GM18505 (cell line): ENCODE measurements at regions not wholly inside any gene's neighbourhood (a gene's known extent, or its start where the extent isn't known, plus 50 kb on each side); places are given as distances from the start of the nearest gene placed in this dataset.

Experiments used
- ATAC-seq: cut with Tn5 transposase; IDR thresholded peaks from one replicate; pipeline ENCODE4 v1.9.1; 2021; ENCODE audit not compliant: unreplicated experiment
- POLR2A ChIP-seq: IDR thresholded peaks from 4 replicates; pipeline ENCODE4 v1.6.1; 2011; ENCODE audit warnings: borderline replicate concordance; ENCODE audit not compliant: insufficient read depth, insufficient read length; ENCODE audit errors: extremely low read depth

DNA sequence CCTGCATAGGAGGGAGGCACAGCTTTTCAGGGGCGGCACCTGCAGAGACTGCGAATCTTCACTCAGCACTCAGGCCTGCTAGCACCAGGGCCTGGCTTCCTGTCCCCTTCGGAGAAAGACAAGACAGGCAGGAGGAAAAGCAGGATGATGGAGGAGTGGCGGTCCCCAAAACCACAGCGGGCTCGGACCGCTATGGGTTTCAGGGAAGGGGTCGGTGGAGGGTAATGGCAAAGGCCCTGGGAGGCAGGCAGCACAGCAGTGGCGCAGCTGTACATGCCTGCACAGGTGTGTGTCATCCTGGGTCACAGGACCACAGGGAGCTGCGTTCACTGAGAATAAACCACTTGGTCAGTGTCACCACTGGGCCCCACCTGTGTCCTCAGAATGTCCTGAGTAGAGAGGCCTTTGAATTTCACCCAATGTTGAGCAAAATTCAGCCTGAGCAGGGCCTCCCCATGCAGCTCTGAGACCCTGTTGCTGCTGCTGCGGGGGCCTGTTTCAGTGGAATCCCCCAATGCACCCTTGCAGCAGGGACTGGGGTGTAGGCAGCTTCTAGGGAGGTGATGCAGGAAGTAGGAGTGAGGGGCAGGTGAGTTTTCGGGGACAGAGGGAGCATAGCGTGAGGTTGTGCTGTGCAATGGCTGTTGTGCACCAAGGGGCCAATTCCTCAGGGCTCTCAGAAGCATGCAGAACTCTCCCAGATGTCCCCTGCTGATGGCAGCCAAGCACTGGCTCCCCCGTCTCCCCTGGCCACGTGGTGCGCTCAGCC, 90.6 kb upstream of the PPP2R2D start:
- no peak for TF ChIP-seq POLR2A
- ATAC-seq = no peak

DNA sequence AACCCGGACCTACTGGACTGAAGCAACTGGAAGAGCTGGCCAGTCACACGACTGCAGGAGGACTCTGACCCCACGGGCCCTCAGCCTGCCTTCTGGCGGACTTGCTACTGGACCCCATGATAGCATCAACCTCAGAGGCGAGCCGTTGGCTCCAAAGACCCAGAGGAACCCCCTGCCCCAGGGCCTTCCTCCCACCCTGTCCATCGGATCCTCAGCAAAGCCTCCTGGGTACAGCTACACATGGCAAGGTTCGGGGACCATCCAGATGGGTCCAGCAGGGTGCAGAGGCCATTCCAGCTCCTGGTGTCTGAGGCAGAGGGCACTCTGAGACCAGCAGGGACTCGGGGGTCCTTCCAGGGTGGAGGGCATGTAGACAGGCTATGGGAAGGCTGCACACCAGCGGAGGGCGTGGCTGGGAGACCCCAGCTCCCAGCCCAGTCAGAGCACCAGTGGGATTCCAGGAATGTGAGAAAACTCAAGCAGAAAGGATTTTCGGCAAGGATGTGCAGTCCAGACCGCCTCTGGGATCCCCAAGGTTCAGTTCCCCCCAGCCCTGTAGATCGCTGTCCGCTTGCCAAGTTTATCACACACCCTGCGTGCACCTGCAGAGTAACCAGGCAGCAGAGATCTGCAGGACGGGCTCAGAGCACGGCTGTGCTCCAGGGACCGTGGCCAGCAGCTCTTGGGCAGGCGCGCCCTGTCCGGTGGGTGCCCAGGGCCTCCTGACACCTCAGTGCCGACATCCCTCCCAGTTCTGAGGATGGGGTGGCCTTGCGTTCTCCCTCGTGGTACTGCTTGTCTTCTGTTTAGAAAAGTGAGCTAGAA, 89.8 kb upstream of the PPP2R2D start:
- no peak for ATAC-seq
- no peak for TF ChIP-seq POLR2A

DNA sequence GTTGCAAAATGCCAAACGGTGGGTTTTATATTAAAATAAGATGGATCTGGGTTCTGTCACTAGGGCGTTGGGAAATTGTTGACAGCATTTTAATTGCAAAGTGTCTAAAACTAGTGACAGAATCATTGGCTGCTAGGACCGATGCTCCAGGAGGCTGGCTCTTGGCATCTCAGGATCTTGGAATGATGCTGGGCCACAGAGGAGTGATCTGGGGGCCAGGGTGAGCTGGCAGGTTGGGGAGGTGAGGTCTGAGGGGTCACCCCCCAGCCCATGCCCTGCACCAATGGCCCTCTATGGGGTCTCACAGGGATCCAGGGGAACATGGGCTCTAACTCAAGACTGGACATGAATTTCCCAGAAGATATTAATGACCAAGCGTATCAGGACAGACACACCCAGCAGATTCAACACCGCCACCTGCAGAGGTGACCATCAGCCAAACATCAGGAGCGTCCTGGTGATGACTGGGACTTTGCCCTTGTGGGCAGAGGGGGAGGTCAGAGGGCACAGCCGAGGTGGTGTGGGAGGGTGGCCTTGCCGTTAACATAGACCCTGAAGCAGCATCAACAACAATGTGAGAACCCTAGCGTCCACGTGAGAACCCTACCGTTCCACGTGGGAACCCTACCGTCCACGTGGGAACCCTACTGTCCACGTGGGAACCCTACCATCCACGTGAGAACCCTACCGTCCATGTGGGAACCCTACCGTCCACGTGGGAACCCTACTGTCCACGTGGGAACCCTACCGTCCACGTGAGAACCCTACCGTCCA, 89.0 kb upstream of the PPP2R2D start:
- no peak for TF ChIP-seq POLR2A
- ATAC-seq = no peak

DNA sequence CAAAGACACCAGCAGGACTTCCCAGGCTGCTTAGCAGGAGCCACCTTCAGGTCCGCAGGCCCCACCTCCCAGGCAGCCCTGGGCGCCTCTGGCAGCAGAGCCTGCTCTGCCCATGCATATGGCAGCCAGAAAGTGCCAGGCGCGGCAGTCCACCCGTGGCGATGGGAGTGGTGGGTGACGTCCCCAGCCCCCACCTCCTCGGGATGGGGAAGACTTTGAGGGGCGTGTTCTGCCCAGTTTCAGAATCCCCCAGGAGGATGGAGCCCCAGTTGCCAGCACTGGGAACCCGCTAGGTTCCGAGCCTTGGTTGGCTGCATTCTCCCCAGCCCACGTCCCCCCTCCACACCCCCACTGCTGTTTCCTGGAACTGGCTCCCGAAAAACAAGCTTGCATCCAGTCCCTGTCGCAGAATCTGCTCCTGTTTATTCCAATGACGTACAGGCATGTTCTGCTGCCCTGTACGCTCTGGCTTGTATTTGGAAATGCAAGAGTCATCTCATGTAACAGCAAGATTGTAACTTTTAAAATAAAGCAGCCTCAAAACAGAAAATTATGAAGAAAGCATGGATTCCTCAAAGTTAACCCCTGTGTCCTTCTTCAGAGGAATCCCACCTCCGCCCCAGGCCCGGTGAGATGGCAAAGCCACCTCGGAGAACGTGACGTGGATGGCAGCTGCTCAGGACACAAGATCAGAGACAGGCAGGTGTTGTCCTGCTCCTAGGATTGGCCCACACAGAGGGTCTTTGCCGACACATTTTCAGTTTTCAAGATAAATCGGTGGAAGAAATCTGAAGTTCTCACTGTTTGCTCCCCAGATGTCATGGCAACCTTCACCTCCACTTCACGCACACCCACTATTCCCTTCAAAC, 87.8 kb upstream of the PPP2R2D start:
- no peak for ATAC-seq

DNA sequence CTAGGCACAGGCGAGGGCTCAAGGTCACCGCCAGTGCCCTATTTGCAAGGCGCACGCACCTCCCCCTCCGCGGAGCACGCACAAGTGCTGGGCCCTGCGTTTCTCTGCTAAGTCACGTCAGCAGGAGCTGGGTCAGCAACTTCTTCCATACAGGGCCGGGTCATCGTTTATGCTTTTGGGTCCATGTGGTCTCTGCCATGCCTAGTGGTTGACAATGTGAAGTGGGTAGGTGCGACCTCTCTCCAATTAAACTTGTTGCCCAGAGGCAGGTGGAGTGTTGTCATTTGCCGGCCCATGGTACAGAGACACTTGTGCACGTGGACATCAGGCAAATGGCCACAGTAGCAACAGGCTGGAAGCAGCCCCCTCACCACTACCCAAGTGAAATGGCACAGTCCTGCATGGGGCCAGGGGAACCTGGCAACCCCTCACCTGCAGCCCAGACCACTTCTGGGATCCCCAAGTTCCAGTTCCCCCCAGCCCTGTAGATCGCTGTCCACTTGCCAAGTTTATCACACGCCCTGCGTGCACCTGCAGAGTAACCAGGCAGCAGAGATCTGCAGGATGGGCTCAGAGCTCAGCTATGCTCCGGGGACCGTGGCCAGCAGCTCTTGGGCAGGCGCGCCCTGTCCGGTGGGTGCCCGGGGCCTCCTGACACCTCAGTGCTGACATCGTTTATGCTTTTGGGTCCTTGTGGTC, 86.1 kb upstream of the PPP2R2D start:
- ATAC-seq = no peak
- no peak for TF ChIP-seq POLR2A

More for the DNA sequence above, 87.8 kb upstream of the PPP2R2D start:
- no peak for TF ChIP-seq POLR2A

DNA sequence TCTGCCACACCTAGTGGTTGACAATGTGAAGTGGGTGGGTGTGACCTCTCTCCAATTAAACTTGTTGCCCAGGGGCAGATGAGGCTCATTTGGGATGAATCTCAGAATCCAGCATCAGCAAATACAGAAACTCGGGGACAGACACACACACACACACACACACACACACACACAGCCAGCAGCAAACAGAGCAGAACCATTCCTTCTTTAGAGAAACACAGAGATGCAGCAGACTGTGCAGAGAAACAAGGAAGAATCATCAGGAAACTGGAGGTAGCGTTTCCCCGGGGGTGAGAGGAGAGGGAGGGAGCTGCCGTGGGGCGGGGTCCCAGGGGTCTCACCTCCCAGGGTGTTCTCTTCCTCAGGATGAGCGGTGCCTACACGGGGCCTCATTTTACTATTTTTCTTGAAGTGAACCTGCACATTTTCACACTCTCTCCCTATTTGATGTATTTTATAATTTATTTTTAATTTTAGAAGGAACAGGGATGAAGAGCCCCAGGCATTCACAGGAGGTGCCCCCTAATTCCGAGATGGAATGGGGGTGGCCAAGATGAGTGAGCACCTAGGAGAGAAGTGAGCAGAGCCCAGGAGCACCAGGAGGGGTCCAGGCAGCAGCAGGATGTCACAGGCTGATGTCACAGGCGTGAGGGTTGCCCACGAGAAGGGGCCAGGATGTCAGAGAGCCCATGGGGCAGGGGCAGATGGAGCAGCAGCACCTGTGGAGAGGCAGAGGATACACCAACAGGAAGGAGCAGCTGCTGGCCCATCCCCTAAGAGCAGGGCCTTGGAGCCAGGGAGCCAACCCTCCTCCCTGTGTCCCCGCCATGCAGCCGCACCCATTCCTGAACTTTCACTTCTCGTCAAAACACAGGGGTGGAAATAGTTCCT, 85.3 kb upstream of the PPP2R2D start:
- no peak for TF ChIP-seq POLR2A
- no peak for ATAC-seq

DNA sequence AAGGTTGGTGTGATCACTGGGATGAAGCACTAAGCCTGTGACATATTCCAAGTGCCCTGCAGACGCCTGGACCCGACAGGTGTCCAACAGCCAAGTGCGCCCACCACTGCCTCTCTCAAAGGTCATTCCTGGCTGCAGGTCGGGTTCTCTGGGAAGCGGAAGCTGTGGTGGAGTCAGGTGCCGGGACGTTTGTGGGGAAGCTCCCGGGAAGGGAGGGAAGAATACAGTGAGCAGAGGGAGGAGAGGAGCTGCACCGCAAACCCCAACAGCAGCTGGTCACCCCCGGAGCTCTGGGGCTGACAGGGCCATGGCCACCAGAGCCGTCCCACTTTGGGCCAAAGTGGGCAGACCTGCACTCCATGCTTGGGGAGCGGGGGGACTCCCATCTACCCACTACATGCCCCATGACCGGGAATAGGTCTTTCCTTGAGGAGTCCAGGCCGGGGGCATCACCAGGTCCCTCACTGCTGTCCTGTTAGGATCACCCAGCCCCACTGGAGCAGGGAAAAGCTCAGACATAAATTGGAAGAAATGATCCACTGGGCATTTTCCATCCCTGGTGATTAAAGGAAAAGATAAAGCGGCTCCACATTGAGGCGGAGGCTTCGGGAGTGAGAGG, 84.5 kb upstream of the PPP2R2D start:
- no peak for ATAC-seq
- TF ChIP-seq POLR2A = no peak

DNA sequence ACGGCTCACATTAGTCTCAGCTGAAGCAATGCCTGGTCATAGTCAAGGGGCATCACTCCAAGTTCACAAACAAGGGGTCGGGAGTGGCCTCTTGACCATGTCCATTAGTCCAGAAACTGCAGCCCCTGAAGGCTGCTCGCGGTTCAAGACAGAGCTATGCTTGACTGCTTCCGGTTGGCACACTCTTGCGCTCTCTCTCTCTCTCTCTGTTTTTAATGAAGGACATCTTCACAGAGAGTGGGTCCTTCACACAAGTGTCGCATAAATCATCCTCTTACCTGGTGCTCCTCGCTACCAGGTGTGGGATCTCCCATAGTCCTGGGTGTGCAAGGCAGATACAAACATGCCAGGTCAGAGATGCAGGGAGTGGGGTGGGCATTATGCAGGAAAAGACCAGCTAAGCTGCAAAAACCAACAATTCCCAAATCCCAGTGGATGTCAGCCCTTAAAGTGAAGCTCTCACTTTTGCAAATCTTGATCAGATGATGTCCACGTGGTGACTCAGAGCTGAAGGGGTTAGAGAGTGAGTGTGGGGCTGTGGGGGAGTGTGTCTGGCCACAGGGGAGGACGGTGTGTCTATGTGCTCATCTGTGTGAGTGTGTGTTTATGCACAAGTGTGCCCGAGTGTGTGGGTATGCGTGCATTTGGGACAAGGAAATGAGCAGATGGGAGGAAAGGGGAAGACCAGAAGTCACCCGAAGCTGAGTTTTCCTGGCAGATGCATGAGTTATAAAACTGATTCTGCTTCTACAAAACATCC, 83.7 kb upstream of the PPP2R2D start:
- no peak for ATAC-seq

DNA sequence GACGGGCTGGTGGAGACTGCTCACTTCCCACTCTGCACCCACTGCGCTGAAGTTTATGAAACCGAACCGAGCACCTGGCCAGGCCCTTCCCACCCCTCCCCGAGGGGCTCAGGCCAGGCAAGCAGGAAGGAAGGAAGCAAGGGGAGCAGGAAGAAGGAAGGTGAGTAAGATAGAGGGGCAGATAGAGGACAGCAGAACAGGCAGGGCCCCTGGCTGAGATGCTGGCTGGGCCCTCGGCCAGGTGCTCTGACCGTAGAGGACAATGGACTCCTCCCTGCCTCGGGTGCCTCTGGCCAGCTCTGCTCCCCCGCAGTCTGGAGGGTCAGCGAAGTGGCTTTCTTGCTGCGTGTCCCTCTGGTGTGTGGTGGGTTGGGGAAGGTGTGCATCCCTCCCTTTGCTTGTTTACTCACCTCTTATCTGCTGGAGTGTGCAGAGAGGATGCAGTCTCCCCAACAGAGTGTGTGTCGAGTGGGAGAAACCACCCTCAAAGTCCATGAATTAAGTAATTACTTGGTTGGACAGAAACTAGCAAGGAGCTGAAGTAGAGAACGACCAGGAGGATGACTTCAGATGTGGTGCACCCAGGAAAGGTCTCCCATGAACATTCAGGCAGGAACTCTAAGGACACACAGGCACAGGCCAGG, 82.8 kb upstream of the PPP2R2D start:
- TF ChIP-seq POLR2A = no peak
- ATAC-seq = no peak

More for the DNA sequence above, 83.7 kb upstream of the PPP2R2D start:
- TF ChIP-seq POLR2A = no peak
